PC-9 (cell line): ENCODE measurements at regions not wholly inside any gene's neighbourhood (a gene's known extent, or its start where the extent isn't known, plus 50 kb on each side); places are given as distances from the start of the nearest gene placed in this dataset.

Source experiments
- BruUV-seq: library from RNA; stranded (reverse); fragments of 400-500 nt; replicated peaks from 2 replicates; lab custom pipeline; 2021; lab: Mats Ljungman, UMichigan
- CTCF ChIA-PET: fragments of 300-600 bp; sonication (Branson Sonifier 250); formaldehyde crosslinking; loops from one replicate; lab custom pipeline; 2022; ENCODE audit warnings: antibody characterized with exemption; lab: Charles Lee
- POLR2A ChIA-PET: fragments of 300-600 bp; sonication (Branson Sonifier 250); formaldehyde crosslinking; loops from one replicate; lab custom pipeline; 2022; ENCODE audit warnings: antibody characterized with exemption; ENCODE audit not compliant: unreplicated experiment; lab: Charles Lee
- DNase-seq, 2 experiments: peaks; one replicate each; pipeline versions ENCODE4 v3.0.0 to v3.0.0-alpha.2; 2015 to 2022; ENCODE audit warnings: mixed read lengths in 1 of 2
- H2AFZ ChIP-seq: fragments of 200-600 bp; sonication (generic); 2 replicates; pipeline ENCODE4 v1.8.1; 2017; ENCODE audit warnings: antibody characterized with exemption
- H3F3A ChIP-seq: fragments of 200-600 bp; sonication (generic); 2 replicates; pipeline ENCODE4 v1.8.1; 2017; ENCODE audit warnings: antibody characterized with exemption, mild to moderate bottlenecking, low read depth; ENCODE audit not compliant: insufficient read depth
- H3K27ac ChIP-seq: fragments of 200-600 bp; sonication (generic); 2 replicates; pipeline ENCODE4 v1.6.1; 2016; ENCODE audit warnings: mixed run types
- H3K27me3 ChIP-seq: fragments of 200-600 bp; sonication (generic); 2 replicates; pipeline ENCODE4 v1.6.1; 2016; ENCODE audit warnings: low read depth, mixed run types; ENCODE audit not compliant: insufficient read depth
- H3K36me3 ChIP-seq: fragments of 200-600 bp; sonication (generic); 2 replicates; pipeline ENCODE4 v1.6.1; 2016; ENCODE audit warnings: low read depth, mixed run types
- H3K4me1 ChIP-seq: fragments of 200-600 bp; sonication (generic); replicated peaks from 2 replicates; pipeline ENCODE4 v1.6.1; 2016; ENCODE audit warnings: mixed run types; ENCODE audit not compliant: insufficient read depth
- H3K4me2 ChIP-seq: fragments of 200-600 bp; sonication (generic); 2 replicates; pipeline ENCODE4 v1.6.1; 2017; ENCODE audit warnings: mixed run types
- H3K4me3 ChIP-seq: fragments of 200-600 bp; sonication (generic); 2 replicates; pipeline ENCODE4 v1.6.1; 2016; ENCODE audit warnings: mixed run types
- H3K79me2 ChIP-seq: fragments of 200-600 bp; sonication (generic); 2 replicates; pipeline ENCODE4 v1.6.1; 2017; ENCODE audit warnings: low read depth, mixed run types
- H3K9me2 ChIP-seq: fragments of 200-600 bp; sonication (generic); 2 replicates; pipeline ENCODE4 v1.8.1; 2017; ENCODE audit warnings: mild to moderate bottlenecking; ENCODE audit not compliant: insufficient read depth
- H3K9me3 ChIP-seq: fragments of 200-600 bp; sonication (generic); 2 replicates; pipeline ENCODE4 v1.8.1; 2016; ENCODE audit warnings: low read depth; ENCODE audit not compliant: insufficient read depth
- H4K20me1 ChIP-seq: fragments of 200-600 bp; sonication (generic); 2 replicates; pipeline ENCODE4 v1.8.1; 2017; ENCODE audit not compliant: insufficient read depth
- EZH2 ChIP-seq: fragments of 200-600 bp; sonication (generic); IDR thresholded peaks from 2 replicates; pipeline ENCODE4 v1.8.0; 2017; ENCODE audit warnings: antibody characterized with exemption, low read depth
- intact Hi-C: fragments of 100-400 bp; cut with micrococcal nuclease; formaldehyde crosslinking; loops from one replicate; pipeline ENCODE4 v1.10.0; 2022; ENCODE audit not compliant: unreplicated experiment
- TF ChIP-seq, protein P1 (sequence below): fragments of 200-600 bp; sonication (generic); conservative IDR thresholded peaks from 2 replicates; pipeline ENCODE4 v1.6.1; 2017; ENCODE audit warnings: mixed run types, antibody characterized with exemption, mild to moderate bottlenecking, moderate library complexity

DNA sequence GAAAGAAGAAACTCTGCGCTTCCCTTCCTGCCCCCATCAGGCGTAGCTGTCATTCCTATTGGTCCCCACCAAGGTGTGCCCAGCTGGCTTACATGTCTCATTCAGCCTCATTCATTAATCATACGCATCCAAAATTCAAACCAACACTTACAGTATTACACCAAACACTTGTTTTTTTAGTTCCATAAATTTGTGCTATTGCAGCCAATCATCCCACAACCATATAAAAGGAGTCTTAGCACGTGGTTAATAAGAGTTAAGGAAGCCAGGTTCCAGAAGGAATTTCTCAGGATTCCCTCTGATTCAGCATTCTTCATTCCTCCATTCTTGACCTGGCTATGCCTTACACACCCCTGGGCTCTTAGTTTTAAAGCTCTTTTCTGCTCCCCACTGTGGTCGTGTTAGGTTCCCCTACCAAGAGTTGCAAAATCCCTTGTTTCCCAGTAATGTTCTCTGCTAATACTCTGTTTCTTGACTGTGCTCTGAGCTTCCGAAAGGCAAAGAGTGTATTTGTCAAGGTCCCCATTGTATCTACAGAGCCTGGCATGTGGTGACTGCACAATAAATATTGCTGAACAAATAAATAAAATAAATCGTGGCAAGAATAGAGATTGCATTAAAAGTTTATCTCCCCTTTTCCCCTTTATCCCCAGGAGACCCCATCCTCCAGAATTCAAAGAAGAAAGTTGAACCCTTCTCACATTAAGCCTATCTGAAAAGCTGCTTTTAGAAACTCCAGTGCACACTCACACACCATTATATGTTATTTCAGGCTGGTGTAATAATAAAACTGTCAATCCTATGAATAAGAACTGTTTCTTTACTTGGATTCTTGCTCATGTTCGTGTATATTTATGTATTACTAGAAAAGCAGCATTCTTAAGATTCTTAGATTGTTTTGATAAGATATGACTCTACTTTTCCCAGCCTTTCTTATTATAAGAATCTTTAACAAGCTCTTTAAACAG lies 514.4 kb downstream of the INHBA start:
- H3K36me3 ChIP-seq: peaks cover 4% of the 10 kb centered on the region; the same call in 1 of the 2 replicates
- intact Hi-C loops: loop anchor here (1.0 to 5.0 kb wide), 5 partner anchors 36 to 392 kb away; no protein-coding TSS in a partner anchor
- TF ChIP-seq, protein P1, sequence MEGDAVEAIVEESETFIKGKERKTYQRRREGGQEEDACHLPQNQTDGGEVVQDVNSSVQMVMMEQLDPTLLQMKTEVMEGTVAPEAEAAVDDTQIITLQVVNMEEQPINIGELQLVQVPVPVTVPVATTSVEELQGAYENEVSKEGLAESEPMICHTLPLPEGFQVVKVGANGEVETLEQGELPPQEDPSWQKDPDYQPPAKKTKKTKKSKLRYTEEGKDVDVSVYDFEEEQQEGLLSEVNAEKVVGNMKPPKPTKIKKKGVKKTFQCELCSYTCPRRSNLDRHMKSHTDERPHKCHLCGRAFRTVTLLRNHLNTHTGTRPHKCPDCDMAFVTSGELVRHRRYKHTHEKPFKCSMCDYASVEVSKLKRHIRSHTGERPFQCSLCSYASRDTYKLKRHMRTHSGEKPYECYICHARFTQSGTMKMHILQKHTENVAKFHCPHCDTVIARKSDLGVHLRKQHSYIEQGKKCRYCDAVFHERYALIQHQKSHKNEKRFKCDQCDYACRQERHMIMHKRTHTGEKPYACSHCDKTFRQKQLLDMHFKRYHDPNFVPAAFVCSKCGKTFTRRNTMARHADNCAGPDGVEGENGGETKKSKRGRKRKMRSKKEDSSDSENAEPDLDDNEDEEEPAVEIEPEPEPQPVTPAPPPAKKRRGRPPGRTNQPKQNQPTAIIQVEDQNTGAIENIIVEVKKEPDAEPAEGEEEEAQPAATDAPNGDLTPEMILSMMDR: no peak
- TF ChIP-seq EZH2: no peak
- H3K4me2 ChIP-seq: peak overlapping the region; percentile 60
- peaks cover 46% of the 10 kb centered on the region for H3K4me1 ChIP-seq
- peak; percentile 10 to 99 for DNase-seq
- no peaks in the 10 kb centered on the region for H3K27me3 ChIP-seq
- H3K27ac ChIP-seq: peak overlapping the region; percentile 93
- ChIA-PET CTCF (no interaction called here), POLR2A (interaction anchor here (0.5 to 0.9 kb wide), 5 partner anchors 81 to 440 kb away, joined by 3 to 9 read pairs (median 7); no protein-coding TSS in a partner anchor)
- H4K20me1 ChIP-seq: no peaks in the 10 kb centered on the region
- H3K79me2 ChIP-seq: no peaks in the 10 kb centered on the region
- peaks cover 30% of the 10 kb centered on the region for H3K9me3 ChIP-seq
- BruUV-seq: no TSS peak
- H3F3A ChIP-seq: peaks cover 37% of the 10 kb centered on the region
- H3K9me2 ChIP-seq: no peaks in the 10 kb centered on the region
- no peak overlapping the region; the same call in 1 of the 2 replicates for H3K4me3 ChIP-seq
- peak overlapping the region; percentile 30; the same call in 1 of the 2 replicates for H2AFZ ChIP-seq

DNA sequence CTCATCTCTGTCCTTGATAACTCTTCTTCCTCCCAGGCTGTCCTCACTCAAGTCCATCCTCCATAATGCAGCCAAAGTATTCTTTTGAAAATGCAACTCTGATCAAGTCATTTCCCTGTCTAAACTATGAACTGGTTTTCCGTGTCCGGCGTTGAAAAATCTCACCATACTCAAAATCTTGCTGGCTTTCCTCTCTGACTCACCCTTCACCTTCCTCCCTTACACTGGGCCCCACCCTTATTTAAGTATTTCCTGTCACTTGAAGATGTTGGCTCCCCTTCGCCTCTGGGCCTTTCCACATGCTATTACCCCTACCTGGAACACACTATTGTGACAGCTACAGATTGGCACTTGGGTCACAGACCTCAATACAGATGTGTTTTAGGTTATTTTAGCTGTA lies 515.6 kb downstream of the INHBA start:
- H3K36me3 ChIP-seq: peaks cover 4% of the 10 kb centered on the region; the same call in 1 of the 2 replicates
- no peak overlapping the region for H3K4me3 ChIP-seq
- CTCF ChIA-PET: no interaction called here
- TF ChIP-seq EZH2: no peak
- TF ChIP-seq, protein P1: no peak
- peaks cover 37% of the 10 kb centered on the region for H3F3A ChIP-seq
- intact Hi-C loops: loop anchor here (5.0 kb wide), 1 partner anchor 80 kb away; no protein-coding TSS in a partner anchor
- peak; percentile 47 to 68 for DNase-seq
- BruUV-seq: no TSS peak
- POLR2A ChIA-PET: interaction anchor here (0.6 kb wide), 1 partner anchor 393 kb away, joined by 12 read pairs; no protein-coding TSS in a partner anchor
- H4K20me1 ChIP-seq: no peaks in the 10 kb centered on the region
- no peaks in the 10 kb centered on the region for H3K79me2 ChIP-seq
- no peaks in the 10 kb centered on the region for H3K27me3 ChIP-seq
- H3K9me2 ChIP-seq: no peaks in the 10 kb centered on the region
- peaks cover 30% of the 10 kb centered on the region for H3K9me3 ChIP-seq
- no peak overlapping the region for H2AFZ ChIP-seq
- H3K4me2 ChIP-seq: peak overlapping the region; percentile 13; the same call in 1 of the 2 replicates
- peaks cover 46% of the 10 kb centered on the region for H3K4me1 ChIP-seq
- peak overlapping the region; percentile 93 for H3K27ac ChIP-seq

- Histone ChIP-seq H3K36me3 (no peaks in the 10 kb centered on the region; the same call in 1 of the 2 replicates), H2AFZ (no peak overlapping the region), H3K9me3 (peaks cover 28% of the 10 kb centered on the region), H3K27ac (no peak overlapping the region), H3K4me1 (peaks cover 44% of the 10 kb centered on the region), H3K79me2 (no peaks in the 10 kb centered on the region), H3F3A (peaks cover 37% of the 10 kb centered on the region), H3K4me3 (no peak overlapping the region), H4K20me1 (no peaks in the 10 kb centered on the region), H3K9me2 (no peaks in the 10 kb centered on the region), H3K4me2 (no peak overlapping the region), H3K27me3 (no peaks in the 10 kb centered on the region)
- POLR2A ChIA-PET: no interaction called here
- BruUV-seq: no TSS peak
- CTCF ChIA-PET: no interaction called here
- TF ChIP-seq EZH2: no peak
- TF ChIP-seq, protein P1: no peak
- peak in 1 of 2 experiments; percentile 5 for DNase-seq
- intact Hi-C loops: loop anchor here (5.0 kb wide), 1 partner anchor 79 kb away; no protein-coding TSS in a partner anchor
These were observed 517.0 kb downstream of the INHBA start for GRCh38 chr7:41185851-41186250.
